GM23338 (cell line): ENCODE measurements at regions not wholly inside any gene's neighbourhood (a gene's known extent, or its start where the extent isn't known, plus 50 kb on each side); places are given as distances from the start of the nearest gene placed in this dataset.

Experiments
- ATAC-seq: fragments of 200-7000 bp; cut with Tn5 transposase; 3 replicates; pipeline ENCODE4 v1.9.1; 2020
- DNase-seq: peaks from one replicate; pipeline ENCODE4 v3.0.0-alpha.2; 2015; ENCODE audit warnings: low spot score
- H2AFZ ChIP-seq: fragments of 200-600 bp; sonication (generic); 2 replicates; pipeline ENCODE4 v1.8.0; 2016; ENCODE audit warnings: antibody characterized with exemption, mild to moderate bottlenecking, moderate library complexity
- H3F3A ChIP-seq: fragments of 200-600 bp; sonication (generic); replicated peaks from 2 replicates; pipeline ENCODE4 v1.8.0; 2017; ENCODE audit warnings: antibody characterized with exemption, mixed run types, low read depth
- H3K27ac ChIP-seq: fragments of 200-600 bp; sonication (generic); 2 replicates; pipeline ENCODE4 v1.6.1; 2016; ENCODE audit warnings: low read depth
- H3K27me3 ChIP-seq: fragments of 200-600 bp; sonication (generic); 2 replicates; pipeline ENCODE4 v1.8.0; 2016; ENCODE audit warnings: mild to moderate bottlenecking, mixed run types, moderate library complexity; ENCODE audit not compliant: insufficient read depth
- H3K36me3 ChIP-seq: fragments of 200-600 bp; sonication (generic); 2 replicates; pipeline ENCODE4 v1.8.0; 2016; ENCODE audit warnings: mild to moderate bottlenecking; ENCODE audit not compliant: insufficient read depth
- H3K4me1 ChIP-seq: fragments of 200-600 bp; sonication (generic); 2 replicates; pipeline ENCODE4 v1.8.0; 2016; ENCODE audit warnings: mild to moderate bottlenecking, moderate library complexity; ENCODE audit not compliant: insufficient read depth
- H3K4me2 ChIP-seq: fragments of 200-600 bp; sonication (generic); 2 replicates; pipeline ENCODE4 v1.7.1; 2017; ENCODE audit warnings: mixed run types
- H3K4me3 ChIP-seq: fragments of 200-600 bp; sonication (generic); 2 replicates; pipeline ENCODE4 v1.6.1; 2016; ENCODE audit warnings: mixed run types
- H3K79me2 ChIP-seq: fragments of 200-600 bp; sonication (generic); replicated peaks from 2 replicates; pipeline ENCODE4 v1.8.0; 2017; ENCODE audit warnings: mild to moderate bottlenecking; ENCODE audit not compliant: insufficient read depth
- H3K9me2 ChIP-seq: fragments of 200-600 bp; sonication (generic); 2 replicates; pipeline ENCODE4 v1.8.0; 2017; ENCODE audit not compliant: insufficient read depth
- H4K20me1 ChIP-seq: fragments of 200-600 bp; sonication (generic); replicated peaks from 2 replicates; pipeline ENCODE4 v1.8.0; 2017; ENCODE audit warnings: mild to moderate bottlenecking; ENCODE audit not compliant: insufficient read depth
- H3K27ac Mint-ChIP-seq: 2 replicates; pipeline ENCODE4 v1.8.0; 2020; ENCODE audit warnings: inconsistent platforms, mild to moderate bottlenecking, moderate library complexity, mixed read lengths
- H3K27me3 Mint-ChIP-seq: 3 replicates; pipeline ENCODE4 v1.8.0; 2022; ENCODE audit warnings: low read depth, mild to moderate bottlenecking, moderate library complexity, mixed read lengths, inconsistent platforms; ENCODE audit not compliant: insufficient read depth, poor library complexity
- H3K36me3 Mint-ChIP-seq: 3 replicates; pipeline ENCODE4 v1.8.0; 2021; ENCODE audit warnings: low read depth, mild to moderate bottlenecking, inconsistent platforms, moderate library complexity, mixed read lengths
- H3K4me1 Mint-ChIP-seq: 3 replicates; pipeline ENCODE4 v1.8.0; 2020; ENCODE audit warnings: mild to moderate bottlenecking, inconsistent platforms, mixed read lengths
- H3K4me3 Mint-ChIP-seq: 3 replicates; pipeline ENCODE4 v1.8.0; 2021; ENCODE audit warnings: moderate library complexity, mild to moderate bottlenecking, inconsistent platforms, mixed read lengths
- H3K9me3 Mint-ChIP-seq: 3 replicates; pipeline ENCODE4 v1.8.0; 2020; ENCODE audit warnings: moderate library complexity, mild to moderate bottlenecking, inconsistent platforms, mixed read lengths
- CREB1 ChIP-seq: fragments of 250-450 bp; sonication (Bioruptor Pico); IDR thresholded peaks from 2 replicates; pipeline ENCODE4 v1.5.0; 2020; ENCODE audit warnings: low read depth, mild to moderate bottlenecking, moderate library complexity
- ETS1 ChIP-seq: IDR thresholded peaks from 2 replicates; pipeline ENCODE4 v1.6.1; 2016; ENCODE audit warnings: antibody characterized with exemption
- JUNB ChIP-seq: IDR thresholded peaks from one replicate; pipeline ENCODE4 v1.6.1; 2016; ENCODE audit warnings: antibody characterized with exemption; ENCODE audit not compliant: unreplicated experiment
- NANOG ChIP-seq: IDR thresholded peaks from 2 replicates; pipeline ENCODE4 v1.6.1; 2016; ENCODE audit warnings: antibody characterized with exemption, borderline replicate concordance
- POLR2AphosphoS5 ChIP-seq: IDR thresholded peaks from 2 replicates; pipeline ENCODE4 v1.6.1; 2016; ENCODE audit warnings: antibody characterized with exemption, low read depth
- STAT1 ChIP-seq: IDR thresholded peaks from one replicate; pipeline ENCODE4 v1.6.1; 2016; ENCODE audit warnings: antibody characterized with exemption; ENCODE audit not compliant: unreplicated experiment
- ZNF114 ChIP-seq: fragments of 250-450 bp; sonication (Bioruptor Pico); IDR thresholded peaks from 2 replicates; pipeline ENCODE4 v1.5.0; 2020; ENCODE audit warnings: mild to moderate bottlenecking, moderate library complexity
- ZNF331 ChIP-seq: fragments of 250-450 bp; sonication (Bioruptor Pico); IDR thresholded peaks from 2 replicates; pipeline ENCODE4 v1.5.0; 2020; ENCODE audit warnings: low read depth, mild to moderate bottlenecking, moderate library complexity
- ZNF462 ChIP-seq: fragments of 250-450 bp; sonication (Bioruptor Pico); IDR thresholded peaks from 2 replicates; pipeline ENCODE4 v1.5.0; 2020; ENCODE audit warnings: mild to moderate bottlenecking, moderate library complexity
- TF ChIP-seq, protein P1 (sequence below): IDR thresholded peaks from one replicate; pipeline ENCODE4 v1.6.1; 2018; ENCODE audit warnings: antibody characterized with exemption; ENCODE audit not compliant: unreplicated experiment

GRCh38 chr4:100811046-100811445 lies 293.2 kb upstream of the EMCN start:
- Histone ChIP-seq H3K9me2 (no peaks in the 10 kb centered on the region), H3K4me3 (no peak overlapping the region), H3K27ac (no peak overlapping the region), H2AFZ (no peak overlapping the region), H3K4me1 (peaks cover 15% of the 10 kb centered on the region), H3K79me2 (no peaks in the 10 kb centered on the region), H3K4me2 (peak overlapping the region; percentile 3; the same call in 1 of the 2 replicates), H3K36me3 (no peaks in the 10 kb centered on the region), H3K27me3 (no peaks in the 10 kb centered on the region), H4K20me1 (no peaks in the 10 kb centered on the region), H3F3A (no peaks in the 10 kb centered on the region)
- Mint-ChIP-seq H3K27ac (0 out of 2 replicates have a peak overlapping the region, but pooled peaks have one; percentile 0), H3K36me3 (no peaks in the 10 kb centered on the region), H3K4me3 (no peak overlapping the region), H3K27me3 (no peaks in the 10 kb centered on the region), H3K4me1 (peaks cover 18% of the 10 kb centered on the region), H3K9me3 (no peaks in the 10 kb centered on the region; the same call in 2 of the 3 replicates)
- DNase-seq (peak; percentile 36), ATAC-seq (peak; percentile 92)
- TF ChIP-seq ETS1 (no peak), ZNF462 (peak; percentile 74; the same call in 1 of the 2 replicates), NANOG (peak; percentile 75)

- Histone ChIP-seq H3K27me3 (no peaks in the 10 kb centered on the region), H3K4me2 (no peak overlapping the region), H3K36me3 (no peaks in the 10 kb centered on the region), H3K4me1 (peaks cover 21% of the 10 kb centered on the region), H3F3A (no peaks in the 10 kb centered on the region), H3K4me3 (no peak overlapping the region), H3K27ac (no peak overlapping the region), H3K79me2 (no peaks in the 10 kb centered on the region), H4K20me1 (no peaks in the 10 kb centered on the region), H3K9me2 (no peaks in the 10 kb centered on the region), H2AFZ (no peak overlapping the region)
- peaks cover 22% of the 10 kb centered on the region for H3K4me1 Mint-ChIP-seq
- no peak for ATAC-seq
- H3K9me3 Mint-ChIP-seq, result no peaks in the 10 kb centered on the region; the same call in 2 of the 3 replicates
- no peak for DNase-seq
- H3K27ac Mint-ChIP-seq, result no peak overlapping the region
- no peaks in the 10 kb centered on the region for H3K36me3 Mint-ChIP-seq
- no peaks in the 10 kb centered on the region for H3K27me3 Mint-ChIP-seq
- H3K4me3 Mint-ChIP-seq, result no peak overlapping the region
- no peak for TF ChIP-seq POLR2AphosphoS5
- TF ChIP-seq NANOG, result no peak
- TF ChIP-seq ZNF114 (CRISPR knock-in tag), result no peak
- TF ChIP-seq ETS1, result no peak
- TF ChIP-seq CREB1 (CRISPR knock-in tag), result no peak
- no peak for TF ChIP-seq JUNB
- no peak for TF ChIP-seq ZNF331 (CRISPR knock-in tag)
- TF ChIP-seq, protein P1, sequence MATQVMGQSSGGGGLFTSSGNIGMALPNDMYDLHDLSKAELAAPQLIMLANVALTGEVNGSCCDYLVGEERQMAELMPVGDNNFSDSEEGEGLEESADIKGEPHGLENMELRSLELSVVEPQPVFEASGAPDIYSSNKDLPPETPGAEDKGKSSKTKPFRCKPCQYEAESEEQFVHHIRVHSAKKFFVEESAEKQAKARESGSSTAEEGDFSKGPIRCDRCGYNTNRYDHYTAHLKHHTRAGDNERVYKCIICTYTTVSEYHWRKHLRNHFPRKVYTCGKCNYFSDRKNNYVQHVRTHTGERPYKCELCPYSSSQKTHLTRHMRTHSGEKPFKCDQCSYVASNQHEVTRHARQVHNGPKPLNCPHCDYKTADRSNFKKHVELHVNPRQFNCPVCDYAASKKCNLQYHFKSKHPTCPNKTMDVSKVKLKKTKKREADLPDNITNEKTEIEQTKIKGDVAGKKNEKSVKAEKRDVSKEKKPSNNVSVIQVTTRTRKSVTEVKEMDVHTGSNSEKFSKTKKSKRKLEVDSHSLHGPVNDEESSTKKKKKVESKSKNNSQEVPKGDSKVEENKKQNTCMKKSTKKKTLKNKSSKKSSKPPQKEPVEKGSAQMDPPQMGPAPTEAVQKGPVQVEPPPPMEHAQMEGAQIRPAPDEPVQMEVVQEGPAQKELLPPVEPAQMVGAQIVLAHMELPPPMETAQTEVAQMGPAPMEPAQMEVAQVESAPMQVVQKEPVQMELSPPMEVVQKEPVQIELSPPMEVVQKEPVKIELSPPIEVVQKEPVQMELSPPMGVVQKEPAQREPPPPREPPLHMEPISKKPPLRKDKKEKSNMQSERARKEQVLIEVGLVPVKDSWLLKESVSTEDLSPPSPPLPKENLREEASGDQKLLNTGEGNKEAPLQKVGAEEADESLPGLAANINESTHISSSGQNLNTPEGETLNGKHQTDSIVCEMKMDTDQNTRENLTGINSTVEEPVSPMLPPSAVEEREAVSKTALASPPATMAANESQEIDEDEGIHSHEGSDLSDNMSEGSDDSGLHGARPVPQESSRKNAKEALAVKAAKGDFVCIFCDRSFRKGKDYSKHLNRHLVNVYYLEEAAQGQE, result no peak
- TF ChIP-seq STAT1, result no peak
Observed at GRCh38 chr4:100809506-100809905, 291.7 kb upstream of the EMCN start.
